Urinary bladder (tissue), 3 donors: ENCODE measurements at regions not wholly inside any gene's neighbourhood (a gene's known extent, or its start where the extent isn't known, plus 50 kb on each side); places are given as distances from the start of the nearest gene placed in this dataset.

Experiments
- DNase-seq: peaks from one replicate; pipeline ENCODE4 v3.0.0-alpha.2; 2015; ENCODE audit errors: extremely low spot score
- H3K27ac ChIP-seq: one replicate; pipeline ENCODE4 v1.5.1; 2013; ENCODE audit warnings: low read depth, mild to moderate bottlenecking, moderate library complexity
- H3K36me3 ChIP-seq: one replicate; pipeline ENCODE4 v1.6.1; 2013; ENCODE audit warnings: mild to moderate bottlenecking, moderate library complexity; ENCODE audit not compliant: insufficient read depth
- H3K4me1 ChIP-seq: one replicate; pipeline ENCODE4 v1.6.1; 2013; ENCODE audit warnings: mild to moderate bottlenecking, moderate library complexity; ENCODE audit not compliant: insufficient read depth
- H3K4me3 ChIP-seq: one replicate; pipeline ENCODE4 v1.5.1; 2013; ENCODE audit warnings: low read depth, low read length
- WGBS: extraction: QIAGEN DNeasy Blood & Tissue Kit; methylation state at CpG from one replicate; pipeline ENCODE4 v1.1.7; 2013; 5-methylcytosine and 5-hydroxymethylcytosine counted together
- donor health status: healthy with polysubstance abuse.
- donor health status: healthy.

DNA sequence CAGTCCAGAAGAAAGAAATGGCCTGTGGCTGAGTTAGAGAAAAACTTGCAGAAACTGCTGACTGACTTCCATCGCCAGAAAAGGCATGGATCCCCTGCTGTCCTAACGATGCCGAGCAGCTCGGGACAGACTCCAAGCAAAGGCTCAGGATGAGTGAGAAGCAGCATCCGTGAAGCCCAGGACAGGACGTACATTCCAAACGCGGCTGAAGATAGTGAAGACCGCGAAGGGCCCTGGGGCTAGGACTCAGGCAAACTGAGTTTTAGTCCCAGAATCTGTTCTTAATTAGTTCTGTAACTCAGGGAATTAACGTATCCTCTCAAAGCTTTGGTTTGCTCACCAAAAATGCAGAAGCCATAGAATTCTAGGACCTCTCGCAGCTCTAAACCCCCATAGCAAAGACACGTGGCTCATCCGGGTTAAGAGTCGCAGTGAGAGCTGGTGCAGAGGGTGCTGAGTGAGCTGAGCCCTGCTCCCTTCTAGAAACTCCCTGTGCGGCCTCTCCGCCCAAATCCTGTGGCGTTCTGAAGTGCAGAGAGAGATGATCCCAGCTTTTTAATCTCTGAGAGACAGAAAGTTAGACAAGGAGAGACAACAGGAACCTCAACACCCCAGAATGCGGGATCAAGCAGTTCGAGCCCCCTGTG lies 132.9 kb upstream of the THBS2 start:
- Histone ChIP-seq H3K36me3 (no peaks in the 10 kb centered on the region), H3K4me3 (no peak overlapping the region), H3K27ac (no peak overlapping the region), H3K4me1 (no peaks in the 10 kb centered on the region)
- WGBS = 37% methylated on average over 20 of the region's 20 CpGs
- no peak for DNase-seq

DNA sequence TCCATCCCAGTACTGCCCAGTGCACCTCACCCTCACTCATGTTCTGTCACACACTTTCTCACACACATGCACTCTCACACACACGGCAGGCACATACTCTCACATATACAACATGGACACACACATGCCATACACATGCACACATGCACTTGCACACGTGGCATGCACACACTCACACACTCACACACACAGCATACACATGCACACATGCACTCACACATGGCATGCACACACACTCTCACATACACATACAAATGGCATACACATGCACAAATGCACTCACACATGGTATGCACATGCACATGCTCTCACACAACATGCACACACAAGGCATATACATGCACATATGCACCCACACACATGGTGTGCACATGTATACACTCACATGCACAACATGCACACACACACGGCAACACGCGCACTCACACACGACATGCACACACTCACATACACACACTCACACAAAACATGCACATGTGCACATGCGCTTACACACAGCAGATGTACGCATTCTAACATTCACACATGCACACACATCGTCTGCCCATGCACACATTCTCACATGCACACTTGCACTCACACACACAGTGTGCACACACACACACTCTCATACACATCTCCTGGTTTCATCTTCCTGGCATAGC lies 131.7 kb upstream of the THBS2 start:
- DNase-seq = no peak
- no peak overlapping the region for H3K27ac ChIP-seq
- no peaks in the 10 kb centered on the region for H3K4me1 ChIP-seq
- WGBS = 95% methylated on average over 9 of the region's 9 CpGs
- no peak overlapping the region for H3K4me3 ChIP-seq
- H3K36me3 ChIP-seq = no peaks in the 10 kb centered on the region

DNA sequence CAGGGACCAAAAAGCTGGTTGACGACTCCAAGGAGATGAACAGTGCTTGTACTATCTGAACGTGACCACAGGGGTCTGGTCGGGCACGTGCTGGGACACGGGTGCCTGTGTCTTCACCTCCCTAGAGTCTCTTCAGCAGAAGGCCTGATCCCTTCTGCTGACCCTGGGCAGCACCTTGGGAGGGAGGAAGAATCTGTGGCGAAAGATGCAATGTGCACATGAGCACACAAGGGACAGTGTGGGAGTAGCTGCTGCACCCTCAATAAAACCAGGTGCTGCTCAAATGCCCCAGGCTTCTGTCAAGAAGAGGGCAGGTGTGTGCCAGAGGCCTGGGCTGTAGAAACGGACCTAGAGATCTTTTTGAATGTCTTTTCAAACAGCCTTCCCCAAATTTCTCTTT lies 130.6 kb upstream of the THBS2 start:
- no peak overlapping the region for H3K27ac ChIP-seq
- no peaks in the 10 kb centered on the region for H3K36me3 ChIP-seq
- H3K4me3 ChIP-seq = no peak overlapping the region
- 77% methylated on average over 7 of the region's 7 CpGs for WGBS
- no peaks in the 10 kb centered on the region for H3K4me1 ChIP-seq
- no peak for DNase-seq

DNA sequence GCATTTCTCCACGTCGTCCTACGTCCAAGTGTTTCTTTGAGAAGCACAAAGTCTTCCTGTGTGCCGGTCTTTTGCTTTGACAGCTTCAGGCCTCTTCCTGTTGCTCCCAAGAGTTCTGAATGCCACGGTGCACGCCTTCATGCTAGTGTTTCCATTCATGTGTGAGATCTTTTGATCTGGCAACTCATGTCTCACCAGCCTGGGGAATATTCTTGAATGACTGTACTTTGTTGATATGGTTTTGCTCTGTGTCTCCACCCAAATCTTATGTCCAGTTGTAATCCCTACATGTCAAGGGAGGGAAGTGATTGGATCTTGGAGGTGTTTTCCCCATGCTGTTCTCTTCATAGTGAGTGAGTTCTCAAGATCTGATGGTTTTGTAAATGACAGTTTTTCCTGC lies 129.6 kb upstream of the THBS2 start:
- Histone ChIP-seq H3K27ac (no peak overlapping the region), H3K4me3 (no peak overlapping the region), H3K36me3 (no peaks in the 10 kb centered on the region), H3K4me1 (no peaks in the 10 kb centered on the region)
- 68% methylated on average over 6 of the region's 6 CpGs for WGBS
- no peak for DNase-seq

DNA sequence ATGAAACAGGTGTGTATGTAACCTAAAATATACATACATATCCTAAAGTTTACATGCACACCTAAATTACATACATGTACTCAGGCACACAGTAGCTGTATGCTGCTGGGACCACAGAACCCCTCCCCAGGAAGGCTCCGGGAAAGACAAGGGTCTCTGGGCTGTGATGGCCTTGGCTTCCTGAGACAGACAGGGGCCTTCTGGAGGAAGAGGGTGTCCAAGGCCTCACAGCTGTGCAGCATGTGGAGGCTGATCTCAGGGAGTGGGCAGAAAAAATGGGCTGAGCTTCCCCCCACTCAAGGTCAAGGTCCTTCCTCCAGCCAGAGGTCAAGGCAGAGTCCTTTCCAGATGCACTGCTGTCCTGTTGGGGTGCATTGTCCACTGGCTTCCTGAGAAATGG lies 129.1 kb upstream of the THBS2 start:
- Histone ChIP-seq H3K27ac (no peak overlapping the region), H3K4me1 (no peaks in the 10 kb centered on the region), H3K36me3 (no peaks in the 10 kb centered on the region), H3K4me3 (no peak overlapping the region)
- DNase-seq = no peak
- 86% methylated on average over 1 of the region's 1 CpG for WGBS

DNA sequence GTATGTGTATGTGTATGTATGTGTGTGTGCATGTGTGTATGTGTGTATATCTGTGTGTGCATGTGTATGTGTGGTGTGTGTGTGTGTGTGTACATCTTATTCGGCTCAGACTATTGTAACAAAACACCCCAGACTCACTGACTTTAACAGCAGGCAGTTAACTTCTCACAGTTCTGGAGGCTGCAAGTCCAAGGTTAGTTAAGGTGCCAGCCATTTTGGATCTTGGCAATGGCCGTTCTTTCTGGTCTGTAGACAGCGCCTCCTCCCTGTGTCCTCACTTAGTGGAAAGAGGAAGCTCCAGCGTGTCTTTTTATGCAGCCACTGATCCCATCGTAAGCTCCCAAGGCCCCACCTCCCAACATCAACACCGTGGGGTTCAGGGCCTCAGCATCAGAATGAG lies 128.3 kb upstream of the THBS2 start:
- H3K4me3 ChIP-seq = no peak overlapping the region
- no peaks in the 10 kb centered on the region for H3K36me3 ChIP-seq
- no peak overlapping the region for H3K27ac ChIP-seq
- H3K4me1 ChIP-seq = no peaks in the 10 kb centered on the region
- DNase-seq = no peak
- 70% methylated on average over 6 of the region's 6 CpGs for WGBS

DNA sequence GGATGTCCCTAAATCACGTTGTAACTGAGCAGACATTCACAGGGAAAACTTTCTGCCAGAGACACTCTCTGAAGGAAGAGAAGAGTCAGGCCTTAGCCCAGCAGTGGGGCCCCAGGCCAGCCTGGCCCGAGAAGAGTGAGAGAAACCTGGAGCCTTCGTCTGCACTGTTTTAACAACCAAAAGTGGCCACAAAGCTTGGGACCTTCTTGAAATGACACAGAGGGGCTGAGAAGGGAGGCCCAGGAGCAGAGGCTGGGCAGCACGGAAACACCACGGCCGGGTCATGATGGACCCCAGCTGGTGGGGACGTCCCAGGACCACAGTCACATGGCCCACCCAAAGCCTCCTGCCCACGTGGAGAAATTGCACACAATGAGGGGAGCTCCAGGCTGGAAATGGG lies 126.8 kb upstream of the THBS2 start:
- H3K4me1 ChIP-seq = no peaks in the 10 kb centered on the region
- WGBS = 53% methylated on average over 8 of the region's 8 CpGs
- no peaks in the 10 kb centered on the region for H3K36me3 ChIP-seq
- H3K4me3 ChIP-seq = no peak overlapping the region
- no peak for DNase-seq
- no peak overlapping the region for H3K27ac ChIP-seq

DNA sequence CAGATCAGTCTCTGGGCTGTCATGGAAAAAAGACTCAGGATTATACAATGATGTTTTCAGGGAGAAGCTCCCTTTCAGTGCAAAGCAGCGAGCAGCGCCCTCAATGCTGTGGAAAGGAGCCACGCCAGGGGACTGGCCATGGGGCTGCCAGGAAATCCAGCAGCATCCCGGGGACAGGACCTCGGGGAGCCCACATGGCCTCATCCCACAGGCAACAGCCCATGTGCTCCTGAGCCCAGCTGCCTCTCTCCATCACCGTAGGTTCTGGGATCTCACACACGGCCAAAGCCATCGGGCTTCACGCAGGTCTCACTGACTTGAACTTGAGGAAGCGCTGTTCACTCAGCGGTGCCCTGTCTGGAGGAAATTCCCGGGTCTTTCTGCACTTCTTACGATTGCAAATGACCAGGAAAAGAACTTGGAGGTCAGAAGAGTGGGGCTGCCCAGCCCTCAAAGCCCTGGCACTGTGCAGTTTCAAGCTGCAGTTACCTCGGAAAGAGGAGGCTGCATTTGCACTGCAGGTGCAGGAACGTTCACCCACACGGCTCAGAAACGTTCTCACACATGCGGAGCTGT lies 125.9 kb upstream of the THBS2 start:
- Histone ChIP-seq H3K36me3 (no peaks in the 10 kb centered on the region), H3K4me1 (no peaks in the 10 kb centered on the region), H3K4me3 (no peak overlapping the region), H3K27ac (no peak overlapping the region)
- no peak for DNase-seq
- WGBS = 86% methylated on average over 18 of the region's 18 CpGs

DNA sequence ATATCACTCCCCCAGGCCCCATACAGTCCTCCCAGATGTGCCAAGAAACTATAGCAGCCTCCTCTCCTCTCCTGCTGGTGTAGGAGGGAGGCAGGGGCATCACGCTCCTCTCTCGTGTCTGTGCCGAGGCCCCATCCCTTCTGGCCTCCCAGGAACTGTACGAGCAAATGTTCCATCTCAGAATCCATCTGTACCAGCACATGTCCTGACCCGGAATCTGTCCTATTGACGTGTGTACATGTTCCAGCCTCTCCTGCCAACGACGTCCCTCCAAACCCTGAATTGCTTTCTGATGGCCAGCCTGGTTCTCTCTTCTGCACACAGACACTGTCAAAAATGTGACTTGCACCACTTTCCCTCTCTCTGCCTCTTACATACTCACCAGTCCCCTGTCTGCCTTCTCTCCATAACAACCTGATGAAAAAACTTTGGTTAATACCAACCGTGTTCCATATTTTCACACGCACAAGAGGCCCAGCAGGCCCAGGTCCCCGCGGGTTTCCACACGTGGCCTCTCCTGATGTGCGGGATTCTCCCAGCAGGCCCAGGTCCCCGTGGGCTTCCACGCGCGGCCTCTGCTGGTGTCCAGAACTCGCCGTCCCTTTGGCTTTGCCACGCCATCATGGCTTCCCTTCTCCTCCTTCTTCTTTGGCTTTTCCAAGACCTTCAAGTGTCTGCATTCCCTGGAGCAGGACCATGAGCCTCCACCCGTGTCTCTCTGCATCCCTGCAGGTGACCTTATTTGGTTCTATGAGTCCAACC lies 125.2 kb upstream of the THBS2 start:
- Histone ChIP-seq H3K27ac (no peak overlapping the region), H3K36me3 (no peaks in the 10 kb centered on the region), H3K4me1 (no peaks in the 10 kb centered on the region), H3K4me3 (no peak overlapping the region)
- WGBS = 95% methylated on average over 22 of the region's 22 CpGs
- DNase-seq = no peak

DNA sequence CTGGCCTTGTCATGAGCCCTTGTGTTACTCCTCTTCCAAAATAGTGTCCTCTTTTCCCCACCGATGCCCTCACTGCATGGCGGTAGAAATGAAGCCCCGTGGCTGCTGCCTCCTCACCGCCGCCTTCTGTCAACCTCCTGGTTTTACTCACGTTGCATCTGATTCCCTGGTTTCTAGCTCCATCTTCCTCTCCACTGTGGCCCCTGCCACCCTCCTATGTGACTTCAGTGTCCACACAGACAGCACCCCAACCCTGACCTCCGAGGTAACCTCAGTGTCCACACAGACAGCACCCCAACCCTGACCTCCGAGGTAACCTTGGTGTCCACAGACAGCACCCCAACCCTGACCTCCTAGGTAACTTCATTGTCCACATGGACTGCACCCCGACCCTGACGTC lies 122.8 kb upstream of the THBS2 start:
- Histone ChIP-seq H3K4me1 (no peaks in the 10 kb centered on the region), H3K27ac (no peak overlapping the region), H3K36me3 (no peaks in the 10 kb centered on the region), H3K4me3 (no peak overlapping the region)
- 98% methylated on average over 10 of the region's 10 CpGs for WGBS
- no peak for DNase-seq

DNA sequence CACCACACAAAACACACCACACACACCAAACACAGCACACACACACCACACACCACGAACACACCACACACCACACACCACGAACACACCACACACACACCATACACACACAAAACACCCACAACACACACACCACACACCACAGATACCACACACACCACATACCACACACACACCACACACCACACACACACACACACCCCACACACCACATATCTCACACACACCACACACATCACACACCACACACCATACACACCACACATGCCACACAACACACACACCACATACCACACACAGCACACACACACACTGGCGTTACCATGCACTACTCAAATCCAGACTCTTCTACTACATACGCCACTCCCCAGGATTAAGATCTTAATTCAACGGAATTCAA lies 118.9 kb upstream of the THBS2 start:
- DNase-seq = no peak
- Histone ChIP-seq H3K36me3 (no peaks in the 10 kb centered on the region), H3K4me1 (no peaks in the 10 kb centered on the region), H3K4me3 (no peak overlapping the region), H3K27ac (no peak overlapping the region)
- WGBS = 74% methylated on average over 5 of the region's 5 CpGs

DNA sequence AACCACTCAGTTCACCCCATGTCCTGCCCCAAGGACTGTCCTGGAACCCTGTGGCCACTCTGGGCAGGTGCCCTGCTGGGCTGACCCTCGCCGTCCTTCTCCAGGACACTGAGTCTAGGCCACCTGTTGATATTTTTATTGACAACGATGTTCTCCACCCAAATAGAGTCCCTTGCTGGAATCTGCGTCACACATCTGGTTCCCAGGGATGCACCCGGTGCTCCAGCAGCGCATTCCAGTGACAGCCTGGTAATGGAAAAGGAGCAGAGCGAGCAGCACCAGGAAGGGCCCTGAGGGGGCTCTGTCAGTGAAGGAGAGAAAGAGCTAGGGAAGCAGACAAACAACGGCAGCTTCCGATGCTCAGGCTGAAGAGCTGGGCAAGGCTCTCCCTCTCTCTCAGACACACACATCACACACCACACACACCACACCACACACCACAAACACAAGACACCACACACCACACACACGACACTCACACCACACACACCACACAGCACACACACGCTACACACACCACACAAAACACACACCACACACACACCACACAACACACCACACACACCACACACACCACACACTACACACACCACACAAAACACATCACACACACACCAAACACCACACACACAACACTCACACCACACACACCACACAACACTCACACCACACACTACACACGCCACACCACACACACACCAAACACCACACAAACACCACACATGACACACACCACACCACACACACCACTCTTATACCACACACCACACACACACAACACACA lies 117.9 kb upstream of the THBS2 start:
- no peak for DNase-seq
- H3K36me3 ChIP-seq = no peaks in the 10 kb centered on the region
- H3K4me1 ChIP-seq = no peaks in the 10 kb centered on the region
- WGBS = 75% methylated on average over 12 of the region's 12 CpGs
- H3K27ac ChIP-seq = no peak overlapping the region
- H3K4me3 ChIP-seq = no peak overlapping the region

DNA sequence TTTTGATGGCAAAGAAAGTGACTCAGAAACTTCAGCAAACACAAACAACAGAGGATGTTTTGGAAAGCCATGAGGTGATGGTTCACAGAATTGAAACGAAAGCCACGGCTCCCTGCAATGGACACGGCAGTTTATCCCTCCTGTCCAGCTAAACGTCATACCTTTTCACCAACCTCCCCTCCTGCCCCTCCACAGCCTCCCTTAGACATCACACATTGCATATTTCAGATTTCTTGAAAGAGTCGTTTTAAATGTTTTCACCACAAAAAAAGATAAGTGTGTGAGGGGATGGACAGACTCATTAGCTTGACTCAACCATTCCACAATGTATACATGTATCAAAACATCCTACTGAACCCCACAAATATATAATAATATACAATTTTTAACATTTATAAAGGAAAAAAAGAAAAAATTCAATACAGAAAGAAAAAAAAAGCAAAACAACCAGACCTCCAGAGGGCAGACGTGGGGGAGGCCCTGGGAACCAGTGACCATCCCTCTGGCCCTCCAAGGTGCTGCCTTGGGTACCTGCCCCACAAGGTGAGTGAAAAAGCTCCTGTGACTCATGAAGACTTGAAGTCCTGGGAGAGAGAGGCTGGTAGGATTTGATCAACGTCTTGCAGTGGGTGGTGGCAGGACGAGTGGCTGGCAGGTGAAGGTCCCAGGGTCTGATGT lies 117.2 kb upstream of the THBS2 start:
- 68% methylated on average over 8 of the region's 8 CpGs for WGBS
- Histone ChIP-seq H3K4me1 (no peaks in the 10 kb centered on the region), H3K4me3 (no peak overlapping the region), H3K36me3 (no peaks in the 10 kb centered on the region), H3K27ac (no peak overlapping the region)
- no peak for DNase-seq
